ENCODE measurements at regions not wholly inside any gene's neighbourhood (a gene's known extent, or its start where the extent isn't known, plus 50 kb on each side); places are given as distances from the start of the nearest gene placed in this dataset.

GRCh38 chr1:239952348-239953308, 139.1 kb upstream of the FMN2 start:
- ATAC-seq (peak; percentile 67 to 75 (median 73)), DNase-seq (peak in 1 of 3 donors; percentile 54)
- 66% methylated on average over 5 of the region's 10 CpGs for WGBS (ENCODE audit: insufficient coverage, low coverage, low lambda C conversion rate, missing lambda C conversion rate)
- peak; percentile 36 to 44 (median 37) for TF ChIP-seq CTCF (IDR thresholded peaks at IDR 0.05)
- no peak for TF ChIP-seq POLR2A (IDR thresholded peaks at IDR 0.05)
- intact Hi-C loops (cut with DNase I), result no loop called here
- Histone ChIP-seq H3K36me3 (no peaks in the 10 kb centered on the region), H3K4me1 (peaks cover 0 to 5% (median 0%) of the 10 kb centered on the region in 4 donors), H3K27me3 (no peaks in the 10 kb centered on the region), H3K27ac (no peak overlapping the region), H3K9me3 (no peaks in the 10 kb centered on the region), H3K4me3 (no peak overlapping the region)

GRCh38 chr1:239954836-239955235, 136.8 kb upstream of the FMN2 start:
- peaks cover 0 to 5% (median 0%) of the 10 kb centered on the region in 4 donors for H3K4me1 ChIP-seq
- DNase-seq, result no peak
- intact Hi-C loops (cut with DNase I), result no loop called here
- 51% methylated on average over 9 of the region's 18 CpGs for WGBS (ENCODE audit: insufficient coverage, low coverage, low lambda C conversion rate, missing lambda C conversion rate)
- no peak overlapping the region for H3K27ac ChIP-seq
- no peak for ATAC-seq
- H3K9me3 ChIP-seq, result no peaks in the 10 kb centered on the region
- H3K4me3 ChIP-seq, result no peak overlapping the region
- H3K36me3 ChIP-seq, result no peaks in the 10 kb centered on the region
- H3K27me3 ChIP-seq, result no peaks in the 10 kb centered on the region
- TF ChIP-seq POLR2A (IDR thresholded peaks at IDR 0.05) (no peak), CTCF (IDR thresholded peaks at IDR 0.05) (no peak)

- ATAC-seq (no peak), DNase-seq (no peak)
- 62% methylated on average over 3 of the region's 12 CpGs for WGBS (ENCODE audit: insufficient coverage, low coverage, low lambda C conversion rate, missing lambda C conversion rate)
- peaks cover 0 to 5% (median 0%) of the 10 kb centered on the region in 4 donors for H3K4me1 ChIP-seq
- H3K27me3 ChIP-seq, result no peaks in the 10 kb centered on the region
- no peaks in the 10 kb centered on the region for H3K36me3 ChIP-seq
- H3K9me3 ChIP-seq, result no peaks in the 10 kb centered on the region
- no peak overlapping the region for H3K4me3 ChIP-seq
- H3K27ac ChIP-seq, result no peak overlapping the region
- TF ChIP-seq CTCF (IDR thresholded peaks at IDR 0.05) (no peak), POLR2A (IDR thresholded peaks at IDR 0.05) (no peak)
- intact Hi-C loops (cut with DNase I), result no loop called here
These were observed 136.3 kb upstream of the FMN2 start for GRCh38 chr1:239955431-239955830.

- Histone ChIP-seq H3K4me3 (no peak overlapping the region), H3K27ac (no peak overlapping the region), H3K9me3 (no peaks in the 10 kb centered on the region), H3K27me3 (no peaks in the 10 kb centered on the region), H3K36me3 (no peaks in the 10 kb centered on the region), H3K4me1 (peaks cover 0 to 5% (median 0%) of the 10 kb centered on the region in 4 donors)
- intact Hi-C loops (cut with DNase I), result no loop called here
- TF ChIP-seq CTCF (IDR thresholded peaks at IDR 0.05), result no peak
- TF ChIP-seq POLR2A (IDR thresholded peaks at IDR 0.05), result no peak
- ATAC-seq (no peak), DNase-seq (no peak)
- 54% methylated on average over 6 of the region's 6 CpGs for WGBS (ENCODE audit: insufficient coverage, low coverage, low lambda C conversion rate, missing lambda C conversion rate)
These were observed 135.4 kb upstream of the FMN2 start for GRCh38 chr1:239956263-239956662.

Measured in right lobe of liver (tissue), 6 donors.